Liver (tissue), 8 donors: ENCODE measurements at regions not wholly inside any gene's neighbourhood (a gene's known extent, or its start where the extent isn't known, plus 50 kb on each side); places are given as distances from the start of the nearest gene placed in this dataset.

Experiments used
- DNase-seq: peaks from one replicate; pipeline ENCODE4 v3.0.0-alpha.2; 2017; ENCODE audit warnings: low spot score
- H3K27ac ChIP-seq, 2 donors: one replicate each; pipeline ENCODE4 v1.7.0; 2013; ENCODE audit warnings: inconsistent platforms in 2 of 2, low read length in 2 of 2, control low read depth in 1 of 2, low read depth in 1 of 2, mild to moderate bottlenecking in 1 of 2
- H3K27me3 ChIP-seq, 4 donors: one replicate each; pipeline versions ENCODE4 v1.6.1 to v1.7.0; 2013; ENCODE audit warnings: low read length in 3 of 4, inconsistent platforms in 1 of 4, mild to moderate bottlenecking in 1 of 4, moderate library complexity in 1 of 4; ENCODE audit not compliant: control insufficient read depth in 4 of 4, insufficient read depth in 4 of 4
- H3K36me3 ChIP-seq, 4 donors: one replicate each; pipeline versions ENCODE4 v1.6.1 to v1.7.0; 2013; ENCODE audit warnings: low read length in 3 of 4, mild to moderate bottlenecking in 3 of 4, low read depth in 1 of 4, moderate library complexity in 1 of 4; ENCODE audit not compliant: control insufficient read depth in 4 of 4, insufficient read depth in 3 of 4
- H3K4me1 ChIP-seq, 4 donors: one replicate each; pipeline versions ENCODE4 v1.6.1 to v1.7.0; 2013; ENCODE audit warnings: low read length in 3 of 4, mild to moderate bottlenecking in 3 of 4, moderate library complexity in 1 of 4; ENCODE audit not compliant: control insufficient read depth in 4 of 4, insufficient read depth in 4 of 4
- H3K4me3 ChIP-seq, 3 donors: one replicate each; pipeline versions ENCODE4 v1.6.1 to v1.7.0; 2013; ENCODE audit warnings: low read length in 3 of 3, control low read depth in 1 of 3, low read depth in 1 of 3, mild to moderate bottlenecking in 1 of 3
- H3K9ac ChIP-seq, 2 donors: one replicate each; pipeline ENCODE4 v1.7.0; 2013; ENCODE audit warnings: low read length in 2 of 2, mild to moderate bottlenecking in 2 of 2, moderate library complexity in 2 of 2, control low read depth in 1 of 2, low read depth in 1 of 2
- H3K9me3 ChIP-seq, 4 donors: one replicate each; pipeline versions ENCODE4 v1.6.1 to v1.7.0; 2013; ENCODE audit warnings: low read length in 3 of 4; ENCODE audit not compliant: control insufficient read depth in 4 of 4
- ATF3 ChIP-seq: IDR thresholded peaks from 2 replicates; pipeline ENCODE4 v1.6.1; 2016; ENCODE audit warnings: antibody characterized with exemption
- CTCF ChIP-seq: fragments of 150-350 bp; IDR thresholded peaks from 2 replicates; pipeline ENCODE4 v1.5.1; 2017; ENCODE audit warnings: improper control_type of control experiment, low read depth, low read length; ENCODE audit not compliant: missing input control
- EGR1 ChIP-seq, 2 donors: IDR thresholded peaks; 2 replicates each; pipeline ENCODE4 v1.6.1; 2016 to 2018; ENCODE audit warnings: antibody characterized with exemption in 2 of 2, low read depth in 2 of 2
- FOXA1 ChIP-seq: IDR thresholded peaks from 2 replicates; pipeline ENCODE4 v1.6.1; 2016; ENCODE audit warnings: antibody characterized with exemption
- FOXA2 ChIP-seq: IDR thresholded peaks from 2 replicates; pipeline ENCODE4 v1.6.1; 2016; ENCODE audit warnings: antibody characterized with exemption
- HNF4A ChIP-seq, 2 donors: conservative IDR thresholded peaks; 2 replicates each; pipeline ENCODE4 v1.6.1; 2016; ENCODE audit warnings: antibody characterized with exemption in 2 of 2, mild to moderate bottlenecking in 2 of 2
- HNF4G ChIP-seq: IDR thresholded peaks from 2 replicates; pipeline ENCODE4 v1.6.1; 2016; ENCODE audit warnings: antibody characterized with exemption
- JUND ChIP-seq, 2 donors: IDR thresholded peaks; 2 replicates each; pipeline ENCODE4 v1.6.1; 2016; ENCODE audit warnings: antibody characterized with exemption in 2 of 2
- MAX ChIP-seq: IDR thresholded peaks from 2 replicates; pipeline ENCODE4 v1.6.1; 2016; ENCODE audit warnings: antibody characterized with exemption
- NR2F2 ChIP-seq: IDR thresholded peaks from 2 replicates; pipeline ENCODE4 v1.6.1; 2016; ENCODE audit warnings: antibody characterized with exemption
- RAD21 ChIP-seq, 2 donors: IDR thresholded peaks; 2 replicates each; pipeline ENCODE4 v1.6.1; 2016; ENCODE audit warnings: antibody characterized with exemption in 2 of 2, mild to moderate bottlenecking in 2 of 2
- REST ChIP-seq: IDR thresholded peaks from 2 replicates; pipeline ENCODE4 v1.6.1; 2016; ENCODE audit warnings: antibody characterized with exemption, mild to moderate bottlenecking
- RXRA ChIP-seq, 2 donors: IDR thresholded peaks; 2 replicates each; pipeline ENCODE4 v1.6.1; 2017 to 2018; ENCODE audit warnings: antibody characterized with exemption in 2 of 2, mild to moderate bottlenecking in 1 of 2
- SP1 ChIP-seq: IDR thresholded peaks from 2 replicates; pipeline ENCODE4 v1.6.1; 2018; ENCODE audit warnings: antibody characterized with exemption, mild to moderate bottlenecking
- TAF1 ChIP-seq: conservative IDR thresholded peaks from 2 replicates; pipeline ENCODE4 v1.6.1; 2016; ENCODE audit warnings: antibody characterized with exemption, mild to moderate bottlenecking
- YY1 ChIP-seq: IDR thresholded peaks from 2 replicates; pipeline ENCODE4 v1.6.1; 2016; ENCODE audit warnings: antibody characterized with exemption, mild to moderate bottlenecking
- ZBTB33 ChIP-seq: IDR thresholded peaks from 2 replicates; pipeline ENCODE4 v1.6.1; 2016; ENCODE audit warnings: antibody characterized with exemption
- WGBS: extraction: QIAGEN DNeasy Blood & Tissue Kit; methylation state at CpG from one replicate; pipeline ENCODE4 v1.1.7; 2013; 5-methylcytosine and 5-hydroxymethylcytosine counted together
- donor health status: healthy.
- donor health status: healthy.
- donor health status: healthy.
- donor health status: healthy.
- donor health status: healthy.

- DNase-seq: no peak
- 73% methylated on average over 3 of the region's 3 CpGs for WGBS
- Histone ChIP-seq H3K9me3 (no peaks in the 10 kb centered on the region), H3K9ac (no peak overlapping the region), H3K27me3 (peaks cover 0 to 5% (median 0%) of the 10 kb centered on the region in 4 donors), H3K4me1 (no peaks in the 10 kb centered on the region), H3K27ac (no peak overlapping the region), H3K36me3 (no peaks in the 10 kb centered on the region), H3K4me3 (no peak overlapping the region)
- TF ChIP-seq TAF1: no peak
- TF ChIP-seq NR2F2: no peak
- no peak for TF ChIP-seq RXRA (IDR thresholded peaks at IDR 0.05)
- TF ChIP-seq HNF4A (conservative IDR thresholded peaks at IDR 0.05): no peak
- no peak for TF ChIP-seq YY1
- no peak for TF ChIP-seq REST
- TF ChIP-seq HNF4G: no peak
- TF ChIP-seq SP1: no peak
- TF ChIP-seq JUND (IDR thresholded peaks at IDR 0.05): no peak
- no peak for TF ChIP-seq MAX
- TF ChIP-seq ZBTB33: no peak
- TF ChIP-seq RAD21 (IDR thresholded peaks at IDR 0.05): no peak
- TF ChIP-seq CTCF: no peak
- TF ChIP-seq FOXA1: no peak
- no peak for TF ChIP-seq FOXA2
Measured at GRCh38 chr2:66698091-66698490, 263.2 kb downstream of the MEIS1 start.

- Histone ChIP-seq H3K4me1 (no peaks in the 10 kb centered on the region), H3K27me3 (peaks cover 0 to 5% (median 0%) of the 10 kb centered on the region in 4 donors), H3K27ac (no peak overlapping the region), H3K9me3 (no peaks in the 10 kb centered on the region), H3K4me3 (no peak overlapping the region), H3K36me3 (no peaks in the 10 kb centered on the region), H3K9ac (no peak overlapping the region)
- no peak for DNase-seq
- TF ChIP-seq TAF1 (no peak), HNF4G (no peak), JUND (IDR thresholded peaks at IDR 0.05) (no peak), FOXA2 (no peak), CTCF (no peak), RAD21 (IDR thresholded peaks at IDR 0.05) (no peak), RXRA (IDR thresholded peaks at IDR 0.05) (no peak), MAX (no peak), YY1 (no peak), ATF3 (no peak), EGR1 (IDR thresholded peaks at IDR 0.05; ENCODE audit: low read depth in 2 of 2) (no peak), NR2F2 (no peak), HNF4A (conservative IDR thresholded peaks at IDR 0.05) (no peak), REST (no peak)
- WGBS: 74% methylated on average over 5 of the region's 5 CpGs
Measured at GRCh38 chr2:66698576-66699239, 263.8 kb downstream of the MEIS1 start.
